Astrocyte (in vitro differentiated cells and primary cell): ENCODE measurements at regions not wholly inside any gene's neighbourhood (a gene's known extent, or its start where the extent isn't known, plus 50 kb on each side); places are given as distances from the start of the nearest gene placed in this dataset.

Source experiments
- CTCF ChIP-seq: IDR thresholded peaks from 2 replicates; pipeline ENCODE4 v1.5.1; 2011; ENCODE audit warnings: low read depth, mild to moderate bottlenecking, inconsistent platforms, low read length, moderate library complexity; ENCODE audit not compliant: insufficient read depth
- EZH2 ChIP-seq: IDR thresholded peaks from 2 replicates; pipeline ENCODE4 v1.6.1; 2012; ENCODE audit warnings: mild to moderate bottlenecking, low read length, inconsistent platforms; ENCODE audit not compliant: insufficient read depth

DNA sequence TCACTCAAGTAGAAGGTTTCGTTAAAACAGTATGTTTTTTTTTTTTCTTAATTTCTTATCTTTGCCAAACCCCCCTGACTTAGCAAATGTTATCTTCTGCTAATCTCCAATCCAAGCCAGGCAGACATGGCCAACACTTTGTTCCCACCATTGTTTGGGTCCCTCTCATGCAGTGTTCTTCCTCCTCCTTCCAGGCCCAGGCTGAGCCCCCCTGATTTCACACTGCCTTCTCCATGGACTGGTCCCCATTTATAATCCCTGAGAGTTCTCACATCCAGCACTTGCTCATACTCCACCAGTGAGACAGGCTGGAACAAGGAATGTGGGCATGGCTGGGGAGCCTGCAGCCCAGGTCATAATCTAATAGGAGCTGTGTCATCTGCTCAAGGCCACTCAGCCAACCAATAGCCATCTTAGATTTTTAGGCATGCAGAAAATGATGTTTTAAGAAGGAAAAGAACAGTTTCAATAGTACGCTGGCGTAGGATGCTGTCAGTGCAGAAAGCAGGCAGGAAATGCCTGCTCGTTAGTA lies 238.4 kb upstream of the CCDC196 start:
- TF ChIP-seq CTCF: no peak
- no peak for TF ChIP-seq EZH2
